GM23338 (cell line): ENCODE measurements at regions not wholly inside any gene's neighbourhood (a gene's known extent, or its start where the extent isn't known, plus 50 kb on each side); places are given as distances from the start of the nearest gene placed in this dataset.

Experiments used
- ATAC-seq: fragments of 200-7000 bp; cut with Tn5 transposase; 3 replicates; pipeline ENCODE4 v1.9.1; 2020
- DNase-seq: peaks from one replicate; pipeline ENCODE4 v3.0.0-alpha.2; 2015; ENCODE audit warnings: low spot score
- H2AFZ ChIP-seq: fragments of 200-600 bp; sonication (generic); 2 replicates; pipeline ENCODE4 v1.8.0; 2016; ENCODE audit warnings: antibody characterized with exemption, mild to moderate bottlenecking, moderate library complexity
- H3F3A ChIP-seq: fragments of 200-600 bp; sonication (generic); replicated peaks from 2 replicates; pipeline ENCODE4 v1.8.0; 2017; ENCODE audit warnings: antibody characterized with exemption, mixed run types, low read depth
- H3K27ac ChIP-seq: fragments of 200-600 bp; sonication (generic); 2 replicates; pipeline ENCODE4 v1.6.1; 2016; ENCODE audit warnings: low read depth
- H3K27me3 ChIP-seq: fragments of 200-600 bp; sonication (generic); 2 replicates; pipeline ENCODE4 v1.8.0; 2016; ENCODE audit warnings: mild to moderate bottlenecking, mixed run types, moderate library complexity; ENCODE audit not compliant: insufficient read depth
- H3K36me3 ChIP-seq: fragments of 200-600 bp; sonication (generic); 2 replicates; pipeline ENCODE4 v1.8.0; 2016; ENCODE audit warnings: mild to moderate bottlenecking; ENCODE audit not compliant: insufficient read depth
- H3K4me1 ChIP-seq: fragments of 200-600 bp; sonication (generic); 2 replicates; pipeline ENCODE4 v1.8.0; 2016; ENCODE audit warnings: mild to moderate bottlenecking, moderate library complexity; ENCODE audit not compliant: insufficient read depth
- H3K4me2 ChIP-seq: fragments of 200-600 bp; sonication (generic); 2 replicates; pipeline ENCODE4 v1.7.1; 2017; ENCODE audit warnings: mixed run types
- H3K4me3 ChIP-seq: fragments of 200-600 bp; sonication (generic); 2 replicates; pipeline ENCODE4 v1.6.1; 2016; ENCODE audit warnings: mixed run types
- H3K79me2 ChIP-seq: fragments of 200-600 bp; sonication (generic); replicated peaks from 2 replicates; pipeline ENCODE4 v1.8.0; 2017; ENCODE audit warnings: mild to moderate bottlenecking; ENCODE audit not compliant: insufficient read depth
- H3K9me2 ChIP-seq: fragments of 200-600 bp; sonication (generic); 2 replicates; pipeline ENCODE4 v1.8.0; 2017; ENCODE audit not compliant: insufficient read depth
- H4K20me1 ChIP-seq: fragments of 200-600 bp; sonication (generic); replicated peaks from 2 replicates; pipeline ENCODE4 v1.8.0; 2017; ENCODE audit warnings: mild to moderate bottlenecking; ENCODE audit not compliant: insufficient read depth
- H3K27ac Mint-ChIP-seq: 2 replicates; pipeline ENCODE4 v1.8.0; 2020; ENCODE audit warnings: inconsistent platforms, mild to moderate bottlenecking, moderate library complexity, mixed read lengths
- H3K27me3 Mint-ChIP-seq: 3 replicates; pipeline ENCODE4 v1.8.0; 2022; ENCODE audit warnings: low read depth, mild to moderate bottlenecking, moderate library complexity, mixed read lengths, inconsistent platforms; ENCODE audit not compliant: insufficient read depth, poor library complexity
- H3K36me3 Mint-ChIP-seq: 3 replicates; pipeline ENCODE4 v1.8.0; 2021; ENCODE audit warnings: low read depth, mild to moderate bottlenecking, inconsistent platforms, moderate library complexity, mixed read lengths
- H3K4me1 Mint-ChIP-seq: 3 replicates; pipeline ENCODE4 v1.8.0; 2020; ENCODE audit warnings: mild to moderate bottlenecking, inconsistent platforms, mixed read lengths
- H3K4me3 Mint-ChIP-seq: 3 replicates; pipeline ENCODE4 v1.8.0; 2021; ENCODE audit warnings: moderate library complexity, mild to moderate bottlenecking, inconsistent platforms, mixed read lengths
- H3K9me3 Mint-ChIP-seq: 3 replicates; pipeline ENCODE4 v1.8.0; 2020; ENCODE audit warnings: moderate library complexity, mild to moderate bottlenecking, inconsistent platforms, mixed read lengths
- CREB1 ChIP-seq: fragments of 250-450 bp; sonication (Bioruptor Pico); IDR thresholded peaks from 2 replicates; pipeline ENCODE4 v1.5.0; 2020; ENCODE audit warnings: low read depth, mild to moderate bottlenecking, moderate library complexity
- EZH2 ChIP-seq: fragments of 200-600 bp; sonication (generic); IDR thresholded peaks from one replicate; pipeline ENCODE4 v1.8.0; 2017; ENCODE audit warnings: antibody characterized with exemption, mild to moderate bottlenecking, low read depth; ENCODE audit not compliant: unreplicated experiment
- EZH2phosphoT487 ChIP-seq: fragments of 200-600 bp; sonication (generic); IDR thresholded peaks from one replicate; pipeline ENCODE4 v1.8.1; 2018; ENCODE audit warnings: antibody characterized with exemption; ENCODE audit not compliant: unreplicated experiment
- JUNB ChIP-seq: IDR thresholded peaks from one replicate; pipeline ENCODE4 v1.6.1; 2016; ENCODE audit warnings: antibody characterized with exemption; ENCODE audit not compliant: unreplicated experiment
- NANOG ChIP-seq: IDR thresholded peaks from 2 replicates; pipeline ENCODE4 v1.6.1; 2016; ENCODE audit warnings: antibody characterized with exemption, borderline replicate concordance
- POLR2AphosphoS5 ChIP-seq: IDR thresholded peaks from 2 replicates; pipeline ENCODE4 v1.6.1; 2016; ENCODE audit warnings: antibody characterized with exemption, low read depth
- STAT1 ChIP-seq: IDR thresholded peaks from one replicate; pipeline ENCODE4 v1.6.1; 2016; ENCODE audit warnings: antibody characterized with exemption; ENCODE audit not compliant: unreplicated experiment
- ZNF114 ChIP-seq: fragments of 250-450 bp; sonication (Bioruptor Pico); IDR thresholded peaks from 2 replicates; pipeline ENCODE4 v1.5.0; 2020; ENCODE audit warnings: mild to moderate bottlenecking, moderate library complexity
- ZNF331 ChIP-seq: fragments of 250-450 bp; sonication (Bioruptor Pico); IDR thresholded peaks from 2 replicates; pipeline ENCODE4 v1.5.0; 2020; ENCODE audit warnings: low read depth, mild to moderate bottlenecking, moderate library complexity
- TF ChIP-seq, protein P1 (sequence below): IDR thresholded peaks from one replicate; pipeline ENCODE4 v1.6.1; 2018; ENCODE audit warnings: antibody characterized with exemption; ENCODE audit not compliant: unreplicated experiment
- TF ChIP-seq, protein P2 (sequence below): fragments of 250-450 bp; sonication (Bioruptor Pico); IDR thresholded peaks from 2 replicates; pipeline ENCODE4 v1.5.0; 2020; ENCODE audit warnings: mild to moderate bottlenecking, moderate library complexity
- TF ChIP-seq, protein P3 (sequence below): IDR thresholded peaks from 2 replicates; pipeline ENCODE4 v1.6.1; 2016; ENCODE audit warnings: antibody characterized with exemption
- TF ChIP-seq, protein P4 (sequence below), 2 experiments: fragments of 200-600 bp in 1 of 2; sonication (generic) in 1 of 2; conservative IDR thresholded peaks; 2 replicates each; pipeline versions ENCODE4 v1.5.1 to v1.6.1; 2016 to 2017; ENCODE audit warnings: antibody characterized with exemption in 2 of 2, low read depth in 2 of 2, mild to moderate bottlenecking in 2 of 2, moderate library complexity in 1 of 2

DNA sequence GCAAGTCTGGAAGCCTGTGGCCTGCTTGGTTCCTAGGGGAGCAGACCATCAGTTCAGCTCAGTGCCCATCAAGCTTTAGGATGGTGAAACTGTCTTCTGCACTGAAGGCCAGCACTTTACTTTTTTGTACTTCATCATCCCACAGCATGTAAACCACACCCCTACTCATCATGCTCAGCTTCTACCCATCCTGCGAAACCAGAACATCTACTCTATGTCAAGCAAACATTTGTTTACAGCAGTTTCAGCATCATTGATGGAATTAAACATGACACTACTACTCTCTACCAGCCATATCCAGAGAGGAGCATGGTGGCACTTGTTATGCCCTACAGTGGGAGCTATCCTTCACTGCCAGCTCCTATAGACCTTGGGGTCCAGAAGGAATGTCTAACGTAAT lies 306.6 kb downstream of the SOX2 start:
- H3K27ac ChIP-seq = no peak overlapping the region
- no peak overlapping the region for H3K4me3 ChIP-seq
- H3F3A ChIP-seq = no peaks in the 10 kb centered on the region
- DNase-seq (no peak), ATAC-seq (no peak)
- no peak overlapping the region for H2AFZ ChIP-seq
- no peaks in the 10 kb centered on the region for H3K4me1 Mint-ChIP-seq
- H3K27me3 ChIP-seq = no peaks in the 10 kb centered on the region
- no peak overlapping the region for H3K4me3 Mint-ChIP-seq
- no peaks in the 10 kb centered on the region for H3K79me2 ChIP-seq
- no peaks in the 10 kb centered on the region for H3K27me3 Mint-ChIP-seq
- peaks cover 3% of the 10 kb centered on the region for H3K9me2 ChIP-seq
- TF ChIP-seq, protein P1, sequence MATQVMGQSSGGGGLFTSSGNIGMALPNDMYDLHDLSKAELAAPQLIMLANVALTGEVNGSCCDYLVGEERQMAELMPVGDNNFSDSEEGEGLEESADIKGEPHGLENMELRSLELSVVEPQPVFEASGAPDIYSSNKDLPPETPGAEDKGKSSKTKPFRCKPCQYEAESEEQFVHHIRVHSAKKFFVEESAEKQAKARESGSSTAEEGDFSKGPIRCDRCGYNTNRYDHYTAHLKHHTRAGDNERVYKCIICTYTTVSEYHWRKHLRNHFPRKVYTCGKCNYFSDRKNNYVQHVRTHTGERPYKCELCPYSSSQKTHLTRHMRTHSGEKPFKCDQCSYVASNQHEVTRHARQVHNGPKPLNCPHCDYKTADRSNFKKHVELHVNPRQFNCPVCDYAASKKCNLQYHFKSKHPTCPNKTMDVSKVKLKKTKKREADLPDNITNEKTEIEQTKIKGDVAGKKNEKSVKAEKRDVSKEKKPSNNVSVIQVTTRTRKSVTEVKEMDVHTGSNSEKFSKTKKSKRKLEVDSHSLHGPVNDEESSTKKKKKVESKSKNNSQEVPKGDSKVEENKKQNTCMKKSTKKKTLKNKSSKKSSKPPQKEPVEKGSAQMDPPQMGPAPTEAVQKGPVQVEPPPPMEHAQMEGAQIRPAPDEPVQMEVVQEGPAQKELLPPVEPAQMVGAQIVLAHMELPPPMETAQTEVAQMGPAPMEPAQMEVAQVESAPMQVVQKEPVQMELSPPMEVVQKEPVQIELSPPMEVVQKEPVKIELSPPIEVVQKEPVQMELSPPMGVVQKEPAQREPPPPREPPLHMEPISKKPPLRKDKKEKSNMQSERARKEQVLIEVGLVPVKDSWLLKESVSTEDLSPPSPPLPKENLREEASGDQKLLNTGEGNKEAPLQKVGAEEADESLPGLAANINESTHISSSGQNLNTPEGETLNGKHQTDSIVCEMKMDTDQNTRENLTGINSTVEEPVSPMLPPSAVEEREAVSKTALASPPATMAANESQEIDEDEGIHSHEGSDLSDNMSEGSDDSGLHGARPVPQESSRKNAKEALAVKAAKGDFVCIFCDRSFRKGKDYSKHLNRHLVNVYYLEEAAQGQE = no peak
- TF ChIP-seq ZNF331 (CRISPR knock-in tag) = no peak
- TF ChIP-seq EZH2 = no peak
- TF ChIP-seq, protein P2, sequence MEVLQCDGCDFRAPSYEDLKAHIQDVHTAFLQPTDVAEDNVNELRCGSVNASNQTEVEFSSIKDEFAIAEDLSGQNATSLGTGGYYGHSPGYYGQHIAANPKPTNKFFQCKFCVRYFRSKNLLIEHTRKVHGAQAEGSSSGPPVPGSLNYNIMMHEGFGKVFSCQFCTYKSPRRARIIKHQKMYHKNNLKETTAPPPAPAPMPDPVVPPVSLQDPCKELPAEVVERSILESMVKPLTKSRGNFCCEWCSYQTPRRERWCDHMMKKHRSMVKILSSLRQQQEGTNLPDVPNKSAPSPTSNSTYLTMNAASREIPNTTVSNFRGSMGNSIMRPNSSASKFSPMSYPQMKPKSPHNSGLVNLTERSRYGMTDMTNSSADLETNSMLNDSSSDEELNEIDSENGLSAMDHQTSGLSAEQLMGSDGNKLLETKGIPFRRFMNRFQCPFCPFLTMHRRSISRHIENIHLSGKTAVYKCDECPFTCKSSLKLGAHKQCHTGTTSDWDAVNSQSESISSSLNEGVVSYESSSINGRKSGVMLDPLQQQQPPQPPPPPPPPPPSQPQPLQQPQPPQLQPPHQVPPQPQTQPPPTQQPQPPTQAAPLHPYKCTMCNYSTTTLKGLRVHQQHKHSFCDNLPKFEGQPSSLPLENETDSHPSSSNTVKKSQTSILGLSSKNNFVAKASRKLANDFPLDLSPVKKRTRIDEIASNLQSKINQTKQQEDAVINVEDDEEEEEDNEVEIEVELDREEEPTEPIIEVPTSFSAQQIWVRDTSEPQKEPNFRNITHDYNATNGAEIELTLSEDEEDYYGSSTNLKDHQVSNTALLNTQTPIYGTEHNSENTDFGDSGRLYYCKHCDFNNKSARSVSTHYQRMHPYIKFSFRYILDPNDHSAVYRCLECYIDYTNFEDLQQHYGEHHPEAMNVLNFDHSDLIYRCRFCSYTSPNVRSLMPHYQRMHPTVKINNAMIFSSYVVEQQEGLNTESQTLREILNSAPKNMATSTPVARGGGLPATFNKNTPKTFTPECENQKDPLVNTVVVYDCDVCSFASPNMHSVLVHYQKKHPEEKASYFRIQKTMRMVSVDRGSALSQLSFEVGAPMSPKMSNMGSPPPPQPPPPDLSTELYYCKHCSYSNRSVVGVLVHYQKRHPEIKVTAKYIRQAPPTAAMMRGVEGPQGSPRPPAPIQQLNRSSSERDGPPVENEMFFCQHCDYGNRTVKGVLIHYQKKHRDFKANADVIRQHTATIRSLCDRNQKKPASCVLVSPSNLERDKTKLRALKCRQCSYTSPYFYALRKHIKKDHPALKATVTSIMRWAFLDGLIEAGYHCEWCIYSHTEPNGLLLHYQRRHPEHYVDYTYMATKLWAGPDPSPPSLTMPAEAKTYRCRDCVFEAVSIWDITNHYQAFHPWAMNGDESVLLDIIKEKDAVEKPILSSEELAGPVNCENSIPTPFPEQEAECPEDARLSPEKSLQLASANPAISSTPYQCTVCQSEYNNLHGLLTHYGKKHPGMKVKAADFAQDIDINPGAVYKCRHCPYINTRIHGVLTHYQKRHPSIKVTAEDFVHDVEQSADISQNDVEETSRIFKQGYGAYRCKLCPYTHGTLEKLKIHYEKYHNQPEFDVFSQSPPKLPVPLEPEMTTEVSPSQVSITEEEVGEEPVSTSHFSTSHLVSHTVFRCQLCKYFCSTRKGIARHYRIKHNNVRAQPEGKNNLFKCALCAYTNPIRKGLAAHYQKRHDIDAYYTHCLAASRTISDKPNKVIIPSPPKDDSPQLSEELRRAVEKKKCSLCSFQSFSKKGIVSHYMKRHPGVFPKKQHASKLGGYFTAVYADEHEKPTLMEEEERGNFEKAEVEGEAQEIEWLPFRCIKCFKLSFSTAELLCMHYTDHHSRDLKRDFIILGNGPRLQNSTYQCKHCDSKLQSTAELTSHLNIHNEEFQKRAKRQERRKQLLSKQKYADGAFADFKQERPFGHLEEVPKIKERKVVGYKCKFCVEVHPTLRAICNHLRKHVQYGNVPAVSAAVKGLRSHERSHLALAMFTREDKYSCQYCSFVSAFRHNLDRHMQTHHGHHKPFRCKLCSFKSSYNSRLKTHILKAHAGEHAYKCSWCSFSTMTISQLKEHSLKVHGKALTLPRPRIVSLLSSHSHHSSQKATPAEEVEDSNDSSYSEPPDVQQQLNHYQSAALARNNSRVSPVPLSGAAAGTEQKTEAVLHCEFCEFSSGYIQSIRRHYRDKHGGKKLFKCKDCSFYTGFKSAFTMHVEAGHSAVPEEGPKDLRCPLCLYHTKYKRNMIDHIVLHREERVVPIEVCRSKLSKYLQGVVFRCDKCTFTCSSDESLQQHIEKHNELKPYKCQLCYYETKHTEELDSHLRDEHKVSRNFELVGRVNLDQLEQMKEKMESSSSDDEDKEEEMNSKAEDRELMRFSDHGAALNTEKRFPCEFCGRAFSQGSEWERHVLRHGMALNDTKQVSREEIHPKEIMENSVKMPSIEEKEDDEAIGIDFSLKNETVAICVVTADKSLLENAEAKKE = no peak
- TF ChIP-seq CREB1 (CRISPR knock-in tag) = no peak
- TF ChIP-seq, protein P3, sequence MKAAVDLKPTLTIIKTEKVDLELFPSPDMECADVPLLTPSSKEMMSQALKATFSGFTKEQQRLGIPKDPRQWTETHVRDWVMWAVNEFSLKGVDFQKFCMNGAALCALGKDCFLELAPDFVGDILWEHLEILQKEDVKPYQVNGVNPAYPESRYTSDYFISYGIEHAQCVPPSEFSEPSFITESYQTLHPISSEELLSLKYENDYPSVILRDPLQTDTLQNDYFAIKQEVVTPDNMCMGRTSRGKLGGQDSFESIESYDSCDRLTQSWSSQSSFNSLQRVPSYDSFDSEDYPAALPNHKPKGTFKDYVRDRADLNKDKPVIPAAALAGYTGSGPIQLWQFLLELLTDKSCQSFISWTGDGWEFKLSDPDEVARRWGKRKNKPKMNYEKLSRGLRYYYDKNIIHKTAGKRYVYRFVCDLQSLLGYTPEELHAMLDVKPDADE = no peak
- no peak for TF ChIP-seq JUNB
- TF ChIP-seq POLR2AphosphoS5 = no peak
- TF ChIP-seq ZNF114 (CRISPR knock-in tag) = no peak
- TF ChIP-seq STAT1 = no peak
- TF ChIP-seq NANOG = no peak
- no peak for TF ChIP-seq EZH2phosphoT487
- TF ChIP-seq, protein P4, sequence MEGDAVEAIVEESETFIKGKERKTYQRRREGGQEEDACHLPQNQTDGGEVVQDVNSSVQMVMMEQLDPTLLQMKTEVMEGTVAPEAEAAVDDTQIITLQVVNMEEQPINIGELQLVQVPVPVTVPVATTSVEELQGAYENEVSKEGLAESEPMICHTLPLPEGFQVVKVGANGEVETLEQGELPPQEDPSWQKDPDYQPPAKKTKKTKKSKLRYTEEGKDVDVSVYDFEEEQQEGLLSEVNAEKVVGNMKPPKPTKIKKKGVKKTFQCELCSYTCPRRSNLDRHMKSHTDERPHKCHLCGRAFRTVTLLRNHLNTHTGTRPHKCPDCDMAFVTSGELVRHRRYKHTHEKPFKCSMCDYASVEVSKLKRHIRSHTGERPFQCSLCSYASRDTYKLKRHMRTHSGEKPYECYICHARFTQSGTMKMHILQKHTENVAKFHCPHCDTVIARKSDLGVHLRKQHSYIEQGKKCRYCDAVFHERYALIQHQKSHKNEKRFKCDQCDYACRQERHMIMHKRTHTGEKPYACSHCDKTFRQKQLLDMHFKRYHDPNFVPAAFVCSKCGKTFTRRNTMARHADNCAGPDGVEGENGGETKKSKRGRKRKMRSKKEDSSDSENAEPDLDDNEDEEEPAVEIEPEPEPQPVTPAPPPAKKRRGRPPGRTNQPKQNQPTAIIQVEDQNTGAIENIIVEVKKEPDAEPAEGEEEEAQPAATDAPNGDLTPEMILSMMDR (conservative IDR thresholded peaks at IDR 0.05; ENCODE audit: low read depth in 2 of 2) = no peak
- no peaks in the 10 kb centered on the region for H3K9me3 Mint-ChIP-seq
- no peaks in the 10 kb centered on the region for H3K4me1 ChIP-seq
- H3K36me3 Mint-ChIP-seq = no peaks in the 10 kb centered on the region
- no peak overlapping the region for H3K27ac Mint-ChIP-seq
- H3K4me2 ChIP-seq = no peak overlapping the region
- H3K36me3 ChIP-seq = no peaks in the 10 kb centered on the region
- H4K20me1 ChIP-seq = no peaks in the 10 kb centered on the region
